GM21529 (cell line): ENCODE measurements at regions not wholly inside any gene's neighbourhood (a gene's known extent, or its start where the extent isn't known, plus 50 kb on each side); places are given as distances from the start of the nearest gene placed in this dataset.

ENCODE experiments used
- ATAC-seq: cut with Tn5 transposase; IDR thresholded peaks from one replicate; pipeline ENCODE4 v1.9.1; 2021; ENCODE audit not compliant: unreplicated experiment

DNA sequence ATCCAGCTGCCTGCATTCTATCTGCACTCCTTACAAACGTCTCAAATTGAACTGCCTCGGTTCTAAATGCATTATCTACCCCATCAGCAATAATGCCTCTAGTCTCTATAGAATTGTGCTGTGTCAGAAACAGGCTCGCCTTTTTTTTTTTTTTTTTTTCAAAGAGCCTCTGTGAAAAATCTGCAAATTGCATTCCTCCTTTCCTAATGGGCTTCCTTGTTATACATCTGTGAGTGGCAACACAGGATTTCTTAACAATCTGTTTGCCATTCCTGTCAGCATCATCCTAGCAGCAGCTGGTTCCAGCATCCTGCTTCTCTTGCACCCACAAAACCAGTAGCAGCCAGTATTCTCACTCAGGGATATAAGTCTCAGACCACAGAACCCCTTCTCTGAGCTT lies 413.5 kb upstream of the SEMA3D start:
- no peak for ATAC-seq

DNA sequence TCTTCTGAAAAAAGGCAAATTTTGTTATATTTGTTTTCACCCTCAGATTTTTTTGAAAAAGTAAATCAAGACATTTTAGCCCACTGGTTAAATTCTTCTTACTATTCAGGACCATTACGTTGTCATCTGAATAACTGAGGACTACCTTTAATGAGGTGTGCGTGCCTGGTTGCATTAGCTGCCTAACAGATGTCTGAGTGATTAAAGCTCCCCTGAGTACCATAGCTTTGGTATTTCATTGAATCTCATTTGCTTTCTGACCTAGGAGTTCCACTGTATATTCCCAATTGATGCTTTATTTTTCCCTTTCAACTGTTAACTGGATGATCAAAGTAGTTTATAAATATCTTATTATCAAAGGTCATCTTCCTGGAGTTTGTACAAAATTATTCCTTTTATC lies 410.0 kb upstream of the SEMA3D start:
- no peak for ATAC-seq

DNA sequence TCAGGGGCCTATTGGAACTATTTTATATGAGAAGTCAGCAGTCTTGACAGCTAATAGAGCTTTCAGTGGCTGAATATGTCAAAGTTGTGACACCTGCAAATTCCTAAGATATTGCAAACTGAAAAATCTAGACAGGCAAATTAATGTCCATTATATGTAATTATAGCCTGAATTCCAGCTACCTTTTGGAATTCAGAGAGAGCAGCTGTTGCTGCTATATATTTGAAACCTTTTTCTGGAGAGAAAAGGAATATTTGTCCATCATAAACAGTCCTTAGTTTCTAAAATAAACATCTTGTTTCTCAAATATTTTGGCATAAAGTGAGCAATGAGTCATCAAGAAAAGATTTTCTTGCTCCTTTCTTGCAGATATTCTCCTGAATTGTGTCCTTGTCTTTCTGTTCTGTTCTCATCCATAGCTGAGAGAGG lies 408.9 kb upstream of the SEMA3D start:
- no peak for ATAC-seq

DNA sequence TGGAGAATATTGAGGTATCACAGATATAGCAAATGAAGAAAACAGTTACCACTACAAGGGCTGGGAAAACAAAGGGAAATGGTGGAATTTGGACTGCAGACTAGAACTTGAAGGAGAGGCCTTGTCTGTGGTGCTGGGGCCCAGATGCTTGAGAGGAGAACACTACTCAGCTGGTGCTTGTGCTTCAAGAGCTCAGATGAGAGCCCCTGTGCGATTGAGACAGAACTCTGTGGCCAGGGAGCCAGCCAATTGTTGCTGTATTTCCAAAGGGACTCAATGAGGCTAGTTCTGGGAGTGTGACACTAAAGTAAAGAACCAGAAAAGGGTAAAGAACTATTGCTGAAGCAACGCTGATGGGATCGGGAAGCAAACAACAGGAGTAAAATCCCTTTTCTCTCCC lies 406.5 kb upstream of the SEMA3D start:
- ATAC-seq = no peak

- no peak for ATAC-seq
These were observed 400.9 kb upstream of the SEMA3D start for GRCh38 chr7:85587785-85588184.

DNA sequence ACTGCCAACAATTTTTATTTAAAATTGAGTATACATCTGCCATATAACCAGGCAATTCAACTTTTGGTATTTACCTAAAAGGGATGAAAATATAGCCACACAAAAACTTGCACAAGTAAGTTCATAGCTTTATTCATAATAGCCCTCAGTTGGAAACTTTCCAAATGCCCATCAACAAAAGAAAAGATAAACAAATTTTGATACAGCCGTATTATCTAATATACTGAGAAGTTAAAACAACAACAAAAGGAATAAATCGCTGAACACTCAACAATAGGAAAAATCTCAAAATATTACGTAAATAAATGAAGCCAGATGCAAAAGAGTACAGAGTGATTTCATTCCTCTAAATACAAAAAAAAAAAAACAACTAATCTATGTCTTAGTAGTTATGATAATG lies 399.2 kb upstream of the SEMA3D start:
- no peak for ATAC-seq

DNA sequence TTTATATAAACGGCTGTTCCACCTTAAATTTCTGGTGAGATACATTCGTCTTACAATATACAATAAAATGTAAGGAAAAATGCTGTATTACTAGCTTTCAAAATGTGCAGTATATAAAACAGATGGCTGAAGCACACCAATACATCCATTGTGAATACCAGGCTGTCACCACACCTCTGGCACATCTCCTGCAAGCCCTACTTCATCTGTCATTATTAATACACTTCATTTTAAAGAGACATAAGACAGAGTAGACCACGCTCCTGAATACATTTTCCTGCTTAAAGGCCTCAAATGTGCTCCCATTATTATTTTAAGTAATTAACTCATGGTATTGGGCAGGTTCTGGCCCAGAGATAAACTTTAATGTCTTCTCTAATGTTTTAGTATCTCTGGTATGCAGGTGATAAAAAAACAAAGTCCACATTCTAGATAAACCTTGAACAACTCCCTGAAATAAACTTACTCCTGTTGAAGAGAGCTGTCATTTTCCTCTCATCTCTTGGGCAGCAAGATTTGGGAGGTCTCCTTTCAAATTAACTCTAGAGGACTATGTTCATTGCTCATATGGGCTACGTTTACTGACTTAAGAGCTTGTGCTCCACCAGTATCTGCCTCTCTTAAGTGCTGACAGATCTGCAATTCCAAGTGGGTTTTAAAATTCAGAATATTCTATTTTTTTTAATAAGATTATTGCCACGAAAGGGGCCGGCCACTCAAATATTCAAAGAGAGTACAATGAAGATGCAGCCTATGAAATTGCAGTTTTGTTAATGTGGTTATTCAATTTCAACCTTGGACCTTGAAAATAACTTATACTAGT lies 396.5 kb upstream of the SEMA3D start:
- no peak for ATAC-seq

GRCh38 chr7:85573844-85574243 lies 387.0 kb upstream of the SEMA3D start:
- ATAC-seq = no peak

- no peak for ATAC-seq
These were observed 386.5 kb upstream of the SEMA3D start for GRCh38 chr7:85573346-85573745.

- no peak for ATAC-seq
These were observed 384.0 kb upstream of the SEMA3D start for GRCh38 chr7:85570898-85571297.

- ATAC-seq = peak; percentile 60
These were observed 381.1 kb upstream of the SEMA3D start for GRCh38 chr7:85567983-85568382.

DNA sequence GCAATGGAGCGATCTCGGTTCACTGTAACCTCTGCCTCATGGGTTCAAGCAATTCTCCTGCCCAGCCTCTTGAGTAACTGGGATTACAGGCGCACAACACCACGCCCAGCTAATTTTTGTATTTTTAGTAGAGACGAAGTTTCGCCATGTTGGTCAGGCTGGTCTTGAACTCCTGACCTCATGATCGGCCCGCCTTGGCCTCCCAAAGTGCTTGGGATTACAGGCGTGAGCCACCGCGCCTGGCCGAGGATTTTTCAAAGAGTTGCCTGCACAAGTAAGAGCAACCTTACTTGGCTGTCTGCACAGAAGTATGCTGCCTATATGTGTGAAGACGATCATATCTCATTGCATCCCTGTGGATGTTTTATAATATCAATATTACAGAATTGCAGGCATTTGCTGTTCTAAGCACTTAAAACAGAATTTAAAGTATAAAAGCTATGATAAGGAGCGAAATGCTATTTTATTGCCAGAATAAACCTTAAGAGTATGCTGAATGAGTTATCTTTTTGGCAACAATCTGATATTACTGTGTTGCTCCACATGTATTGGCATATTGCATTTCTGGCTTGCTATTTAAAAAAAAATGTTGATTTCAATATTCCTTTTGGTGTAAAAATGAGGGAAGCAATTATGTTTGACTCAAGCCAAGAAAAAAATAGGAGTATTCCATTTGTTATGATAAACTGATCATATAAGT lies 379.4 kb upstream of the SEMA3D start:
- ATAC-seq = no peak

DNA sequence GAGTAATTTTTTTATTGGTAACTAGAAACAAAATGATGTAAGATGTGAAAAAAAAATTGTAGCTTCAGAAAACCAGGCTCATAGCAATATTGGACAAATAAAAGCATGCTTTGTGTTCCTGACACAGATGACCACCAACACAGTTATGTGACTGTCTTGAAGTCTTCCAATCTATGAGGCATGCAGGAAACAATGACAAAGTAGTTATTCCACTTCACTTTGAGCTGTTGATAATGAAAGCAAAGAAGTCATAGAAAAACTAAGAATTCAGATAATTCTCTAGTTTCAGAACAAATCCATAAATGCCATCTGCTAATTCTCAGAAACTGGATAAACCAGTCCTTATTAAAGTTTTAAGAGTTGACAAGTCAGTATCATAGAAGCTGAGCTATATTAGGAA lies 378.4 kb upstream of the SEMA3D start:
- no peak for ATAC-seq

GRCh38 chr7:85564861-85565260 lies 378.0 kb upstream of the SEMA3D start:
- ATAC-seq = no peak

- no peak for ATAC-seq
These were observed 374.9 kb upstream of the SEMA3D start for GRCh38 chr7:85561706-85562105.

GRCh38 chr7:85554236-85555178 lies 367.7 kb upstream of the SEMA3D start:
- peak; percentile 75 for ATAC-seq

DNA sequence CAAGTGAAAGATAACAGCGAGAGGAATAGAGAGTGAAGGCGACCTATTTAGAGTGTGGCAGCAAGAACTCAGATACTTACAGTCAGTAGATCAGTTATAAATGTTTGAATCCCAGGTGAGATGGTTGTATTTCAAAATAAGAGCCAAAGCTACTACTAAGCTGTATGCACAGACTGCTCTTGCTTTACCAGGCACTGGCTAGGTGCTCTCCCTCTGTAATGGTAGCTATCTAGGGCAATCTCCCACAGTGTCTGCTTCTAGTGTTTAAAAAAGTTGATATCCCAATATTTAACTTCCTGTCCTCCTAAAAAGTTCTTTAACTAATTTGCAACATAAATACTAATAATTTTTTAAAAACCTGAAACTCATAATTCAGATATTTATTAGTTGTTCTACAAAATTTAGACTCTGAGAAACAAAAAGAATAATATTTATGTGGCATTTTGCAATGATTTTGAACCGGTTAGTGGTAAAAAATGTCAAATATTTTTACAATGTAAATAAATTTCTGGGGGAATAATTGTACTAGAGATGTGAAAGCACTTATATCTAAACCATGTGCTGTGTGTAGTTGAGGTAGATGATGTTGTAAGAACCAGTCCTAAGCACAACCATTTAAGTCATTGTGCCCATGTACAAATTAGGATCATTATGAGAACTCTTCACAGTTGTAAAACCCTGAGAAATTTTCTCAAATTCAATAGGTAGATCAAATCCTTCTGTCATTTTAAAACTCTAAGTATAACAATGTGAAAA lies 349.3 kb upstream of the SEMA3D start:
- no peak for ATAC-seq

- no peak for ATAC-seq
These were observed 343.0 kb upstream of the SEMA3D start for GRCh38 chr7:85529831-85530230.

- ATAC-seq = no peak
These were observed 342.3 kb upstream of the SEMA3D start for GRCh38 chr7:85529201-85529600.

DNA sequence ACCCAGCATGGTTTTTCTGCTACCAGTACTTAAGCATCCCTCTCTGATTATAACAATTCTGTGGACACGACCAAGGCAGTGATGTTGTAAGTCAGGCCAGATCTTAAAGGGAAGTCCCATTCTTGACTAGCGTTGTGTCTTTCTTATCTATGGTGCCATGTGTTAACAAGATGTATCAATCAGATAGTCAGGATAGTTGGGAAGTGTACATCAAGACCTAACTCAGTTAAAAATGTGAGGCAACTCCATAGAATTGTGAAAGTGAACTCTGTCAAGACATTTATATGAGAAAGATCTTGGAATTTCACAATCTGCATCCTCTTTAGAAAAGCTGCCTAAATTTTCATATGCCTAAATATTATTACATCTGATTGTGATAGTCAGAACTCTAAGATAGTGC lies 341.7 kb upstream of the SEMA3D start:
- no peak for ATAC-seq

DNA sequence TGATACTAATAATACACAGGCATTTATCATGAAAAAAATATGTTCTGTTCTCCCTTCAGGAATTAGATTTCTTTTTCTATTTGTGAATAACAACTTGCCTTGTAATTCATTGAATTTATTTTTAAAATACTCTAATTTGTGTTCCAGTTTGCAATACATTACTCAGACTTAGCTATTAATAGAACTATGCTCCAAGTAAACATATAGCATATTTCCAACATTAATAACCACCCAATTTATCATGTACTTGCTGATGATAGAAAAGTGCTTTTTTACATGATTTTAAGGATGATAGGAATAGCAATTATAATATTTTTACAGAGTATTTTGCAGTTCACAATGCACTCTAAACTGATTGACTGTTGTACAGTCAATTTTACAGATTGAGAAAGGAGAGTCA lies 338.8 kb upstream of the SEMA3D start:
- no peak for ATAC-seq
